Natural killer cell (primary cell): ENCODE measurements at regions not wholly inside any gene's neighbourhood (a gene's known extent, or its start where the extent isn't known, plus 50 kb on each side); places are given as distances from the start of the nearest gene placed in this dataset.

Source experiments
- ATAC-seq, 3 donors: fragments of 150-1000 bp in 2 of 3; fragments of 200-7000 bp in 1 of 3; cut with Tn5 transposase; 1 replicate in 1 of 3; 2 replicates in 2 of 3; pipeline ENCODE4 v1.10.0; 2021; ENCODE audit warnings: mild to moderate bottlenecking in 2 of 3, moderate library complexity in 2 of 3
- DNase-seq, 2 donors: peaks; one replicate each; pipeline versions ENCODE4 v3.0.0 to v3.0.0-alpha.2; 2013 to 2021; ENCODE audit warnings: mixed read lengths in 1 of 2
- H3K27ac ChIP-seq: one replicate; pipeline ENCODE4 v1.5.1; 2013; ENCODE audit warnings: mild to moderate bottlenecking, low read length
- H3K27me3 ChIP-seq: one replicate; pipeline ENCODE4 v1.6.1; 2013; ENCODE audit warnings: low read length; ENCODE audit not compliant: control insufficient read depth, insufficient read depth
- H3K36me3 ChIP-seq: one replicate; pipeline ENCODE4 v1.6.1; 2013; ENCODE audit warnings: low read length; ENCODE audit not compliant: control insufficient read depth, insufficient read depth
- H3K4me1 ChIP-seq: one replicate; pipeline ENCODE4 v1.6.1; 2013; ENCODE audit warnings: low read length; ENCODE audit not compliant: control insufficient read depth, insufficient read depth
- H3K4me3 ChIP-seq: one replicate; pipeline ENCODE4 v1.5.1; 2013; ENCODE audit warnings: low read length
- H3K9me3 ChIP-seq: one replicate; pipeline ENCODE4 v1.6.1; 2013; ENCODE audit warnings: low read length; ENCODE audit not compliant: control insufficient read depth, insufficient read depth
- H3K27ac Mint-ChIP-seq, 2 donors: one replicate each; pipeline ENCODE4 v1.8.0; 2022; ENCODE audit warnings: mild to moderate bottlenecking in 2 of 2, mixed read lengths in 2 of 2, moderate library complexity in 1 of 2
- H3K27me3 Mint-ChIP-seq, 2 donors: one replicate each; pipeline ENCODE4 v1.8.0; 2022; ENCODE audit warnings: low read depth in 2 of 2, mixed read lengths in 2 of 2
- H3K36me3 Mint-ChIP-seq: one replicate; pipeline ENCODE4 v1.8.0; 2022; ENCODE audit warnings: mixed read lengths
- H3K4me1 Mint-ChIP-seq, 2 donors: one replicate each; pipeline ENCODE4 v1.8.0; 2022; ENCODE audit warnings: mixed read lengths in 2 of 2
- H3K4me3 Mint-ChIP-seq: one replicate; pipeline ENCODE4 v1.8.0; 2022; ENCODE audit warnings: mild to moderate bottlenecking, moderate library complexity, mixed read lengths
- H3K9me3 Mint-ChIP-seq, 2 donors: one replicate each; pipeline ENCODE4 v1.8.0; 2022; ENCODE audit warnings: mixed read lengths in 2 of 2
- CTCF ChIP-seq: fragments of 200-600 bp; IDR thresholded peaks from one replicate; pipeline ENCODE4 v1.8.0; 2022; ENCODE audit warnings: antibody characterized with exemption
- WGBS: methylation state at CpG from one replicate; pipeline ENCODE4 v1.1.7; 2013; ENCODE audit warnings: missing lambda C conversion rate; ENCODE audit not compliant: insufficient coverage; 5-methylcytosine and 5-hydroxymethylcytosine counted together
- intact Hi-C: fragments of 100-400 bp; cut with micrococcal nuclease; formaldehyde crosslinking; loops from one replicate; pipeline ENCODE4 v1.14.2; 2022

- no peak for ATAC-seq
- H3K27ac Mint-ChIP-seq = no peak overlapping the region
- no peak for DNase-seq
- Histone ChIP-seq H3K4me1 (no peaks in the 10 kb centered on the region), H3K27me3 (no peaks in the 10 kb centered on the region), H3K27ac (no peak overlapping the region), H3K36me3 (no peaks in the 10 kb centered on the region), H3K9me3 (no peaks in the 10 kb centered on the region), H3K4me3 (no peak overlapping the region)
- no peaks in the 10 kb centered on the region for H3K36me3 Mint-ChIP-seq
- 44% methylated on average over 2 of the region's 3 CpGs for WGBS
- H3K4me1 Mint-ChIP-seq = no peaks in the 10 kb centered on the region
- peaks cover 0 to 5% of the 10 kb centered on the region in 2 donors for H3K9me3 Mint-ChIP-seq
- no peak overlapping the region for H3K4me3 Mint-ChIP-seq
- no peak for TF ChIP-seq CTCF
- no peaks in the 10 kb centered on the region for H3K27me3 Mint-ChIP-seq
- intact Hi-C loops = no loop called here
These were observed 113.6 kb upstream of the FAM98A start for GRCh38 chr2:33712674-33713073.

GRCh38 chr2:33709951-33710350, 110.9 kb upstream of the FAM98A start:
- Histone ChIP-seq H3K36me3 (no peaks in the 10 kb centered on the region), H3K27ac (no peak overlapping the region), H3K4me3 (no peak overlapping the region), H3K4me1 (no peaks in the 10 kb centered on the region), H3K27me3 (no peaks in the 10 kb centered on the region), H3K9me3 (no peaks in the 10 kb centered on the region)
- 68% methylated on average over 2 of the region's 3 CpGs for WGBS
- H3K27me3 Mint-ChIP-seq = no peaks in the 10 kb centered on the region
- H3K9me3 Mint-ChIP-seq = peaks cover 0 to 2% of the 10 kb centered on the region in 2 donors
- DNase-seq = no peak
- H3K4me3 Mint-ChIP-seq = no peak overlapping the region
- no peak overlapping the region for H3K27ac Mint-ChIP-seq
- no peaks in the 10 kb centered on the region for H3K4me1 Mint-ChIP-seq
- no peak for TF ChIP-seq CTCF
- H3K36me3 Mint-ChIP-seq = no peaks in the 10 kb centered on the region
- ATAC-seq = no peak
- intact Hi-C loops = no loop called here

GRCh38 chr2:33707312-33707711, 108.2 kb upstream of the FAM98A start:
- Histone ChIP-seq H3K27ac (no peak overlapping the region), H3K36me3 (no peaks in the 10 kb centered on the region), H3K9me3 (no peaks in the 10 kb centered on the region), H3K27me3 (no peaks in the 10 kb centered on the region), H3K4me3 (no peak overlapping the region), H3K4me1 (no peaks in the 10 kb centered on the region)
- no peak for ATAC-seq
- H3K27ac Mint-ChIP-seq = no peak overlapping the region
- peaks cover 0 to 2% of the 10 kb centered on the region in 2 donors for H3K9me3 Mint-ChIP-seq
- no peaks in the 10 kb centered on the region for H3K27me3 Mint-ChIP-seq
- WGBS = 75% methylated on average over 2 of the region's 2 CpGs
- intact Hi-C loops = no loop called here
- no peak for DNase-seq
- H3K4me3 Mint-ChIP-seq = no peak overlapping the region
- H3K4me1 Mint-ChIP-seq = no peaks in the 10 kb centered on the region
- no peak for TF ChIP-seq CTCF
- H3K36me3 Mint-ChIP-seq = no peaks in the 10 kb centered on the region

GRCh38 chr2:33706410-33706809, 107.3 kb upstream of the FAM98A start:
- 70% methylated on average over 8 of the region's 8 CpGs for WGBS
- Mint-ChIP-seq H3K27me3 (no peaks in the 10 kb centered on the region), H3K36me3 (no peaks in the 10 kb centered on the region), H3K4me3 (no peak overlapping the region), H3K9me3 (no peaks in the 10 kb centered on the region), H3K27ac (no peak overlapping the region), H3K4me1 (no peaks in the 10 kb centered on the region)
- Histone ChIP-seq H3K36me3 (no peaks in the 10 kb centered on the region), H3K27ac (no peak overlapping the region), H3K27me3 (no peaks in the 10 kb centered on the region), H3K4me3 (no peak overlapping the region), H3K9me3 (no peaks in the 10 kb centered on the region), H3K4me1 (no peaks in the 10 kb centered on the region)
- DNase-seq (no peak), ATAC-seq (no peak)
- no peak for TF ChIP-seq CTCF
- intact Hi-C loops = no loop called here
